ENCODE measurements at regions not wholly inside any gene's neighbourhood (a gene's known extent, or its start where the extent isn't known, plus 50 kb on each side); places are given as distances from the start of the nearest gene placed in this dataset.

DNA sequence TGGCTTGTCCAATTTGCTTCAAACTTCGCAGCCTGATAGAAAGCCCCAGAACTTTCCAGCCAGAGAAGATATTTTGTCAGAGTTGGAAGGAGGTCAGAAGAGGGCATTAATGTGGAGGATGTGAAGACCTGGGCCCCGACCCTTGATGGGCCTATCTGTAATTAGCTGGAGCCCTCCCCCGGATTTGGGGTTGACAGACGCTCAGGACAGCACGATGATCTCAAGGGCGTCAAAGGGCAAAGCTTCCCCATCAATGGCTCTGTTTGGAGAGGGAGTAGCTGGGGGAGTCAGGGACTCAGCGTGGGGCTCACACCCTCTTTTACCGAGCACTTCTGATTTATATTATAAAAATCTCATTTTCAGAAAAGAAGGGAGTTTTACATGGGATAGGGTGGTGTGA, 59.0 kb upstream of the PPP2R3B start:
- Histone ChIP-seq H3K36me3 (ENCODE audit: control insufficient read depth, insufficient read depth, low read length) (no peaks in the 10 kb centered on the region), H3K9ac (ENCODE audit: extremely low read depth, low read length, poor library complexity, severe bottlenecking) (no peak overlapping the region), H3K27me3 (ENCODE audit: control insufficient read depth, insufficient read depth, low read length, poor library complexity, severe bottlenecking) (no peaks in the 10 kb centered on the region), H3K4me1 (ENCODE audit: control insufficient read depth, insufficient read depth, low read length) (no peaks in the 10 kb centered on the region), H3K9me3 (ENCODE audit: control insufficient read depth, low read length) (no peaks in the 10 kb centered on the region), H3K4me3 (ENCODE audit: low read length) (no peak overlapping the region), H3K27ac (ENCODE audit: low read depth, low read length) (no peak overlapping the region)
- Mint-ChIP-seq H3K4me1 (peaks cover 10% of the 10 kb centered on the region), H3K27ac (no peak overlapping the region), H3K27me3 (ENCODE audit: insufficient read depth) (peaks cover 43% of the 10 kb centered on the region), H3K9me3 (no peaks in the 10 kb centered on the region), H3K4me3 (peak overlapping the region; percentile 29), H3K36me3 (ENCODE audit: low read depth) (no peaks in the 10 kb centered on the region)
- WGBS, 2 experiments (ENCODE audit: insufficient coverage in 1 of 2, insufficient read length in 1 of 2), result 21 to 37% methylated on average over 4 to 6 of the region's 8 CpGs
- TF ChIP-seq, protein P1, sequence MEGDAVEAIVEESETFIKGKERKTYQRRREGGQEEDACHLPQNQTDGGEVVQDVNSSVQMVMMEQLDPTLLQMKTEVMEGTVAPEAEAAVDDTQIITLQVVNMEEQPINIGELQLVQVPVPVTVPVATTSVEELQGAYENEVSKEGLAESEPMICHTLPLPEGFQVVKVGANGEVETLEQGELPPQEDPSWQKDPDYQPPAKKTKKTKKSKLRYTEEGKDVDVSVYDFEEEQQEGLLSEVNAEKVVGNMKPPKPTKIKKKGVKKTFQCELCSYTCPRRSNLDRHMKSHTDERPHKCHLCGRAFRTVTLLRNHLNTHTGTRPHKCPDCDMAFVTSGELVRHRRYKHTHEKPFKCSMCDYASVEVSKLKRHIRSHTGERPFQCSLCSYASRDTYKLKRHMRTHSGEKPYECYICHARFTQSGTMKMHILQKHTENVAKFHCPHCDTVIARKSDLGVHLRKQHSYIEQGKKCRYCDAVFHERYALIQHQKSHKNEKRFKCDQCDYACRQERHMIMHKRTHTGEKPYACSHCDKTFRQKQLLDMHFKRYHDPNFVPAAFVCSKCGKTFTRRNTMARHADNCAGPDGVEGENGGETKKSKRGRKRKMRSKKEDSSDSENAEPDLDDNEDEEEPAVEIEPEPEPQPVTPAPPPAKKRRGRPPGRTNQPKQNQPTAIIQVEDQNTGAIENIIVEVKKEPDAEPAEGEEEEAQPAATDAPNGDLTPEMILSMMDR (conservative IDR thresholded peaks at IDR 0.05), result no peak
- no peak for DNase-seq

DNA sequence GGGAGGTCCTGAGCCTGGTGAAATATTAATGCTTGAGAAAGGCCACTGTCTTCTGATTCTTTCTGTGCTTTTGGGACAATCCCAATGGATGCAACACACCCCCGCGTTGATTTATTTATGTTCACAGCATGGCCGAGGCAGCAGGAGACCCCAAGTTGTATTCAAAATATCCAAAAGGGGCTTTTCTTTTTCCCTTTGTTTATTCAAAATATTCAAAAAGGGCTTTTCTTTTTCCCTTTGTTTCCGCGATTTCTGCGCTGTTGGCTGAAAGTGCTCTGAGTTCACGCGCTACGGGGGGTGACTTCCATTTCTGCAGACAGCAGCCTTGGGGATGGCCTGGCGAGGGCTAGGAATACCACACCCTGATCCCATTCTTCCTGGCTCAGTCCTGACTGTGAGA, 59.5 kb upstream of the PPP2R3B start:
- no peak overlapping the region for H3K27ac Mint-ChIP-seq
- WGBS, 2 experiments (ENCODE audit: insufficient coverage in 1 of 2, insufficient read length in 1 of 2), result 3 to 17% methylated on average over 6 to 10 of the region's 10 CpGs
- H3K27me3 Mint-ChIP-seq (ENCODE audit: insufficient read depth), result peaks cover 43% of the 10 kb centered on the region
- H3K4me1 Mint-ChIP-seq, result peaks cover 10% of the 10 kb centered on the region
- Histone ChIP-seq H3K4me3 (ENCODE audit: low read length) (no peak overlapping the region), H3K27me3 (ENCODE audit: control insufficient read depth, insufficient read depth, low read length, poor library complexity, severe bottlenecking) (no peaks in the 10 kb centered on the region), H3K36me3 (ENCODE audit: control insufficient read depth, insufficient read depth, low read length) (no peaks in the 10 kb centered on the region), H3K4me1 (ENCODE audit: control insufficient read depth, insufficient read depth, low read length) (no peaks in the 10 kb centered on the region), H3K27ac (ENCODE audit: low read depth, low read length) (no peak overlapping the region), H3K9me3 (ENCODE audit: control insufficient read depth, low read length) (no peaks in the 10 kb centered on the region), H3K9ac (ENCODE audit: extremely low read depth, low read length, poor library complexity, severe bottlenecking) (no peak overlapping the region)
- H3K4me3 Mint-ChIP-seq, result peak overlapping the region; percentile 29
- H3K36me3 Mint-ChIP-seq (ENCODE audit: low read depth), result no peaks in the 10 kb centered on the region
- TF ChIP-seq, protein P1 (conservative IDR thresholded peaks at IDR 0.05), result no peak
- H3K9me3 Mint-ChIP-seq, result no peaks in the 10 kb centered on the region
- peak; percentile 90 for DNase-seq

DNA sequence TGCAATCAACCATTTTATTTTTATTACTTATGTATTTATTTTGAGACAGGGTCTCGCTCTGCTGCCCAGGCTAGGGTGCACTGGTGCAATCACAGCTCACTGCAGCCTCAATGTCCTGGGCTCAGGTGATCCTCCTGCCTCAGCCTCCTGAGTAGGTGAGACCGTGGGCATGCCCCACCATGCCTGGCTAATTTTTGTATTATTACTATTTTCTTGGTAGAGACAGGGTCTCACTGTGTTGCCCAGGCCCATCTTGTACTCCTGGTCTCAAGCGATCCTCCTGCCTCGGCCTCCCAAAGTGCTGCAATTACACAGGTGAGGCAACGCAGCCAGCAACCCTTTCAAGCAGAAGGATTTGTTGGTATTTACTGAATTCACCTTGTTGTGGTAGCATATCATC, 60.3 kb upstream of the PPP2R3B start:
- Mint-ChIP-seq H3K4me3 (no peak overlapping the region), H3K27ac (no peak overlapping the region), H3K4me1 (peaks cover 10% of the 10 kb centered on the region), H3K27me3 (ENCODE audit: insufficient read depth) (peaks cover 43% of the 10 kb centered on the region), H3K36me3 (ENCODE audit: low read depth) (no peaks in the 10 kb centered on the region), H3K9me3 (no peaks in the 10 kb centered on the region)
- H3K27me3 ChIP-seq (ENCODE audit: control insufficient read depth, insufficient read depth, low read length, poor library complexity, severe bottlenecking), result no peaks in the 10 kb centered on the region
- H3K4me3 ChIP-seq (ENCODE audit: low read length), result no peak overlapping the region
- no peaks in the 10 kb centered on the region for H3K36me3 ChIP-seq (ENCODE audit: control insufficient read depth, insufficient read depth, low read length)
- WGBS, 2 experiments (ENCODE audit: insufficient coverage in 1 of 2, insufficient read length in 1 of 2), result 77 to 100% methylated on average over 2 to 5 of the region's 5 CpGs
- no peaks in the 10 kb centered on the region for H3K9me3 ChIP-seq (ENCODE audit: control insufficient read depth, low read length)
- TF ChIP-seq, protein P1 (conservative IDR thresholded peaks at IDR 0.05), result no peak
- no peak overlapping the region for H3K9ac ChIP-seq (ENCODE audit: extremely low read depth, low read length, poor library complexity, severe bottlenecking)
- DNase-seq, result no peak
- H3K27ac ChIP-seq (ENCODE audit: low read depth, low read length), result no peak overlapping the region
- no peaks in the 10 kb centered on the region for H3K4me1 ChIP-seq (ENCODE audit: control insufficient read depth, insufficient read depth, low read length)

Measured in endodermal cell (in vitro differentiated cells).